Liver (tissue), 8 donors: ENCODE measurements at regions not wholly inside any gene's neighbourhood (a gene's known extent, or its start where the extent isn't known, plus 50 kb on each side); places are given as distances from the start of the nearest gene placed in this dataset.

ENCODE experiments used
- DNase-seq: peaks from one replicate; pipeline ENCODE4 v3.0.0-alpha.2; 2017; ENCODE audit warnings: low spot score
- H3K27ac ChIP-seq, 2 donors: one replicate each; pipeline ENCODE4 v1.7.0; 2013; ENCODE audit warnings: inconsistent platforms in 2 of 2, low read length in 2 of 2, control low read depth in 1 of 2, low read depth in 1 of 2, mild to moderate bottlenecking in 1 of 2
- H3K27me3 ChIP-seq, 4 donors: one replicate each; pipeline versions ENCODE4 v1.6.1 to v1.7.0; 2013; ENCODE audit warnings: low read length in 3 of 4, inconsistent platforms in 1 of 4, mild to moderate bottlenecking in 1 of 4, moderate library complexity in 1 of 4; ENCODE audit not compliant: control insufficient read depth in 4 of 4, insufficient read depth in 4 of 4
- H3K36me3 ChIP-seq, 4 donors: one replicate each; pipeline versions ENCODE4 v1.6.1 to v1.7.0; 2013; ENCODE audit warnings: low read length in 3 of 4, mild to moderate bottlenecking in 3 of 4, low read depth in 1 of 4, moderate library complexity in 1 of 4; ENCODE audit not compliant: control insufficient read depth in 4 of 4, insufficient read depth in 3 of 4
- H3K4me1 ChIP-seq, 4 donors: one replicate each; pipeline versions ENCODE4 v1.6.1 to v1.7.0; 2013; ENCODE audit warnings: low read length in 3 of 4, mild to moderate bottlenecking in 3 of 4, moderate library complexity in 1 of 4; ENCODE audit not compliant: control insufficient read depth in 4 of 4, insufficient read depth in 4 of 4
- H3K4me3 ChIP-seq, 3 donors: one replicate each; pipeline versions ENCODE4 v1.6.1 to v1.7.0; 2013; ENCODE audit warnings: low read length in 3 of 3, control low read depth in 1 of 3, low read depth in 1 of 3, mild to moderate bottlenecking in 1 of 3
- H3K9ac ChIP-seq, 2 donors: one replicate each; pipeline ENCODE4 v1.7.0; 2013; ENCODE audit warnings: low read length in 2 of 2, mild to moderate bottlenecking in 2 of 2, moderate library complexity in 2 of 2, control low read depth in 1 of 2, low read depth in 1 of 2
- H3K9me3 ChIP-seq, 4 donors: one replicate each; pipeline versions ENCODE4 v1.6.1 to v1.7.0; 2013; ENCODE audit warnings: low read length in 3 of 4; ENCODE audit not compliant: control insufficient read depth in 4 of 4
- EGR1 ChIP-seq, 2 donors: IDR thresholded peaks; 2 replicates each; pipeline ENCODE4 v1.6.1; 2016 to 2018; ENCODE audit warnings: antibody characterized with exemption in 2 of 2, low read depth in 2 of 2
- FOXA1 ChIP-seq: IDR thresholded peaks from 2 replicates; pipeline ENCODE4 v1.6.1; 2016; ENCODE audit warnings: antibody characterized with exemption
- FOXA2 ChIP-seq: IDR thresholded peaks from 2 replicates; pipeline ENCODE4 v1.6.1; 2016; ENCODE audit warnings: antibody characterized with exemption
- GABPA ChIP-seq, 2 donors: IDR thresholded peaks in 1 of 2; conservative IDR thresholded peaks in 1 of 2; 2 replicates each; pipeline ENCODE4 v1.6.1; 2016; ENCODE audit warnings: antibody characterized with exemption in 2 of 2, mild to moderate bottlenecking in 1 of 2, moderate library complexity in 1 of 2
- HNF4A ChIP-seq, 2 donors: conservative IDR thresholded peaks; 2 replicates each; pipeline ENCODE4 v1.6.1; 2016; ENCODE audit warnings: antibody characterized with exemption in 2 of 2, mild to moderate bottlenecking in 2 of 2
- HNF4G ChIP-seq: IDR thresholded peaks from 2 replicates; pipeline ENCODE4 v1.6.1; 2016; ENCODE audit warnings: antibody characterized with exemption
- JUND ChIP-seq, 2 donors: IDR thresholded peaks; 2 replicates each; pipeline ENCODE4 v1.6.1; 2016; ENCODE audit warnings: antibody characterized with exemption in 2 of 2
- NR2F2 ChIP-seq: IDR thresholded peaks from 2 replicates; pipeline ENCODE4 v1.6.1; 2016; ENCODE audit warnings: antibody characterized with exemption
- RAD21 ChIP-seq, 2 donors: IDR thresholded peaks; 2 replicates each; pipeline ENCODE4 v1.6.1; 2016; ENCODE audit warnings: antibody characterized with exemption in 2 of 2, mild to moderate bottlenecking in 2 of 2
- RXRA ChIP-seq, 2 donors: IDR thresholded peaks; 2 replicates each; pipeline ENCODE4 v1.6.1; 2017 to 2018; ENCODE audit warnings: antibody characterized with exemption in 2 of 2, mild to moderate bottlenecking in 1 of 2
- YY1 ChIP-seq: IDR thresholded peaks from 2 replicates; pipeline ENCODE4 v1.6.1; 2016; ENCODE audit warnings: antibody characterized with exemption, mild to moderate bottlenecking
- WGBS: extraction: QIAGEN DNeasy Blood & Tissue Kit; methylation state at CpG from one replicate; pipeline ENCODE4 v1.1.7; 2013; 5-methylcytosine and 5-hydroxymethylcytosine counted together
- TF ChIP-seq, protein P1 (sequence below): IDR thresholded peaks from 2 replicates; pipeline ENCODE4 v1.6.1; 2016; ENCODE audit warnings: antibody characterized with exemption, mild to moderate bottlenecking
- TF ChIP-seq, protein P2 (sequence below): IDR thresholded peaks from 2 replicates; pipeline ENCODE4 v1.6.1; 2016; ENCODE audit warnings: antibody characterized with exemption
- TF ChIP-seq, protein P3 (sequence below): fragments of 150-350 bp; IDR thresholded peaks from 2 replicates; pipeline ENCODE4 v1.5.1; 2017; ENCODE audit warnings: improper control_type of control experiment, low read depth, low read length; ENCODE audit not compliant: missing input control
- TF ChIP-seq, protein P4 (sequence below): IDR thresholded peaks from 2 replicates; pipeline ENCODE4 v1.6.1; 2016; ENCODE audit warnings: antibody characterized with exemption
- donor health status: healthy.
- donor health status: healthy.
- donor health status: healthy.
- donor health status: healthy.
- donor health status: healthy.

DNA sequence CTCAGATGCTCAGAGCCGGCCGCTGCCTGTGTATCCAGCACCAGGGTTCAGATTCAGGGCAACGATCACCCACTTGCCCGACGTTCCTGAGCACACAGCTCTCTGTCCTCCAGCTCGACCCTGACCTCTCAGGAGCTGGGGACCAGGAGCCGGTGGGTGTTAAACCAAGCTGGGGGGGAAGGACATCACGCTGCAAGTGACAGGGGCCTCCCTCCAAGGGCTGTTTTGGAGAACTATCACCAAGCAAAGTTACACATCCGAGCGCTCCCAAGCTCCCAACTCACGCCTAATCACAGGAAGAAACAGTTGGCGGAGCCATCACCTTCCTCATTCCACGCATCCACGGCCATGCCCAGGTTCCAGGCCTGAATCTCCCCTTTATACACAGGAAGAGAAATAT lies 51.5 kb upstream of the ZNF354A start:
- no peaks in the 10 kb centered on the region for H3K36me3 ChIP-seq
- H3K27ac ChIP-seq, result no peak overlapping the region
- H3K4me1 ChIP-seq, result no peaks in the 10 kb centered on the region
- no peak overlapping the region for H3K9ac ChIP-seq
- H3K4me3 ChIP-seq, result no peak overlapping the region
- H3K9me3 ChIP-seq, result peaks cover 0 to 7% (median 0%) of the 10 kb centered on the region in 4 donors
- no peaks in the 10 kb centered on the region for H3K27me3 ChIP-seq
- 66% methylated on average over 14 of the region's 14 CpGs for WGBS
- TF ChIP-seq RAD21 (IDR thresholded peaks at IDR 0.05), result no peak
- no peak for TF ChIP-seq YY1
- no peak for TF ChIP-seq HNF4G
- TF ChIP-seq, protein P1, sequence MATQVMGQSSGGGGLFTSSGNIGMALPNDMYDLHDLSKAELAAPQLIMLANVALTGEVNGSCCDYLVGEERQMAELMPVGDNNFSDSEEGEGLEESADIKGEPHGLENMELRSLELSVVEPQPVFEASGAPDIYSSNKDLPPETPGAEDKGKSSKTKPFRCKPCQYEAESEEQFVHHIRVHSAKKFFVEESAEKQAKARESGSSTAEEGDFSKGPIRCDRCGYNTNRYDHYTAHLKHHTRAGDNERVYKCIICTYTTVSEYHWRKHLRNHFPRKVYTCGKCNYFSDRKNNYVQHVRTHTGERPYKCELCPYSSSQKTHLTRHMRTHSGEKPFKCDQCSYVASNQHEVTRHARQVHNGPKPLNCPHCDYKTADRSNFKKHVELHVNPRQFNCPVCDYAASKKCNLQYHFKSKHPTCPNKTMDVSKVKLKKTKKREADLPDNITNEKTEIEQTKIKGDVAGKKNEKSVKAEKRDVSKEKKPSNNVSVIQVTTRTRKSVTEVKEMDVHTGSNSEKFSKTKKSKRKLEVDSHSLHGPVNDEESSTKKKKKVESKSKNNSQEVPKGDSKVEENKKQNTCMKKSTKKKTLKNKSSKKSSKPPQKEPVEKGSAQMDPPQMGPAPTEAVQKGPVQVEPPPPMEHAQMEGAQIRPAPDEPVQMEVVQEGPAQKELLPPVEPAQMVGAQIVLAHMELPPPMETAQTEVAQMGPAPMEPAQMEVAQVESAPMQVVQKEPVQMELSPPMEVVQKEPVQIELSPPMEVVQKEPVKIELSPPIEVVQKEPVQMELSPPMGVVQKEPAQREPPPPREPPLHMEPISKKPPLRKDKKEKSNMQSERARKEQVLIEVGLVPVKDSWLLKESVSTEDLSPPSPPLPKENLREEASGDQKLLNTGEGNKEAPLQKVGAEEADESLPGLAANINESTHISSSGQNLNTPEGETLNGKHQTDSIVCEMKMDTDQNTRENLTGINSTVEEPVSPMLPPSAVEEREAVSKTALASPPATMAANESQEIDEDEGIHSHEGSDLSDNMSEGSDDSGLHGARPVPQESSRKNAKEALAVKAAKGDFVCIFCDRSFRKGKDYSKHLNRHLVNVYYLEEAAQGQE, result no peak
- no peak for TF ChIP-seq JUND (IDR thresholded peaks at IDR 0.05)
- no peak for TF ChIP-seq EGR1 (IDR thresholded peaks at IDR 0.05; ENCODE audit: low read depth in 2 of 2)
- TF ChIP-seq, protein P2, sequence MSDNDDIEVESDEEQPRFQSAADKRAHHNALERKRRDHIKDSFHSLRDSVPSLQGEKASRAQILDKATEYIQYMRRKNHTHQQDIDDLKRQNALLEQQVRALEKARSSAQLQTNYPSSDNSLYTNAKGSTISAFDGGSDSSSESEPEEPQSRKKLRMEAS, result no peak
- TF ChIP-seq, protein P3, sequence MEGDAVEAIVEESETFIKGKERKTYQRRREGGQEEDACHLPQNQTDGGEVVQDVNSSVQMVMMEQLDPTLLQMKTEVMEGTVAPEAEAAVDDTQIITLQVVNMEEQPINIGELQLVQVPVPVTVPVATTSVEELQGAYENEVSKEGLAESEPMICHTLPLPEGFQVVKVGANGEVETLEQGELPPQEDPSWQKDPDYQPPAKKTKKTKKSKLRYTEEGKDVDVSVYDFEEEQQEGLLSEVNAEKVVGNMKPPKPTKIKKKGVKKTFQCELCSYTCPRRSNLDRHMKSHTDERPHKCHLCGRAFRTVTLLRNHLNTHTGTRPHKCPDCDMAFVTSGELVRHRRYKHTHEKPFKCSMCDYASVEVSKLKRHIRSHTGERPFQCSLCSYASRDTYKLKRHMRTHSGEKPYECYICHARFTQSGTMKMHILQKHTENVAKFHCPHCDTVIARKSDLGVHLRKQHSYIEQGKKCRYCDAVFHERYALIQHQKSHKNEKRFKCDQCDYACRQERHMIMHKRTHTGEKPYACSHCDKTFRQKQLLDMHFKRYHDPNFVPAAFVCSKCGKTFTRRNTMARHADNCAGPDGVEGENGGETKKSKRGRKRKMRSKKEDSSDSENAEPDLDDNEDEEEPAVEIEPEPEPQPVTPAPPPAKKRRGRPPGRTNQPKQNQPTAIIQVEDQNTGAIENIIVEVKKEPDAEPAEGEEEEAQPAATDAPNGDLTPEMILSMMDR, result no peak
- TF ChIP-seq GABPA (IDR thresholded peaks at IDR 0.05 in 1 of 2, conservative IDR thresholded peaks at IDR 0.05 in 1 of 2), result no peak
- TF ChIP-seq, protein P4, sequence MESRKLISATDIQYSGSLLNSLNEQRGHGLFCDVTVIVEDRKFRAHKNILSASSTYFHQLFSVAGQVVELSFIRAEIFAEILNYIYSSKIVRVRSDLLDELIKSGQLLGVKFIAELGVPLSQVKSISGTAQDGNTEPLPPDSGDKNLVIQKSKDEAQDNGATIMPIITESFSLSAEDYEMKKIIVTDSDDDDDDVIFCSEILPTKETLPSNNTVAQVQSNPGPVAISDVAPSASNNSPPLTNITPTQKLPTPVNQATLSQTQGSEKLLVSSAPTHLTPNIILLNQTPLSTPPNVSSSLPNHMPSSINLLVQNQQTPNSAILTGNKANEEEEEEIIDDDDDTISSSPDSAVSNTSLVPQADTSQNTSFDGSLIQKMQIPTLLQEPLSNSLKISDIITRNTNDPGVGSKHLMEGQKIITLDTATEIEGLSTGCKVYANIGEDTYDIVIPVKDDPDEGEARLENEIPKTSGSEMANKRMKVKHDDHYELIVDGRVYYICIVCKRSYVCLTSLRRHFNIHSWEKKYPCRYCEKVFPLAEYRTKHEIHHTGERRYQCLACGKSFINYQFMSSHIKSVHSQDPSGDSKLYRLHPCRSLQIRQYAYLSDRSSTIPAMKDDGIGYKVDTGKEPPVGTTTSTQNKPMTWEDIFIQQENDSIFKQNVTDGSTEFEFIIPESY, result no peak
- no peak for TF ChIP-seq FOXA1
- TF ChIP-seq RXRA (IDR thresholded peaks at IDR 0.05), result no peak
- TF ChIP-seq HNF4A (conservative IDR thresholded peaks at IDR 0.05), result no peak
- no peak for DNase-seq

DNA sequence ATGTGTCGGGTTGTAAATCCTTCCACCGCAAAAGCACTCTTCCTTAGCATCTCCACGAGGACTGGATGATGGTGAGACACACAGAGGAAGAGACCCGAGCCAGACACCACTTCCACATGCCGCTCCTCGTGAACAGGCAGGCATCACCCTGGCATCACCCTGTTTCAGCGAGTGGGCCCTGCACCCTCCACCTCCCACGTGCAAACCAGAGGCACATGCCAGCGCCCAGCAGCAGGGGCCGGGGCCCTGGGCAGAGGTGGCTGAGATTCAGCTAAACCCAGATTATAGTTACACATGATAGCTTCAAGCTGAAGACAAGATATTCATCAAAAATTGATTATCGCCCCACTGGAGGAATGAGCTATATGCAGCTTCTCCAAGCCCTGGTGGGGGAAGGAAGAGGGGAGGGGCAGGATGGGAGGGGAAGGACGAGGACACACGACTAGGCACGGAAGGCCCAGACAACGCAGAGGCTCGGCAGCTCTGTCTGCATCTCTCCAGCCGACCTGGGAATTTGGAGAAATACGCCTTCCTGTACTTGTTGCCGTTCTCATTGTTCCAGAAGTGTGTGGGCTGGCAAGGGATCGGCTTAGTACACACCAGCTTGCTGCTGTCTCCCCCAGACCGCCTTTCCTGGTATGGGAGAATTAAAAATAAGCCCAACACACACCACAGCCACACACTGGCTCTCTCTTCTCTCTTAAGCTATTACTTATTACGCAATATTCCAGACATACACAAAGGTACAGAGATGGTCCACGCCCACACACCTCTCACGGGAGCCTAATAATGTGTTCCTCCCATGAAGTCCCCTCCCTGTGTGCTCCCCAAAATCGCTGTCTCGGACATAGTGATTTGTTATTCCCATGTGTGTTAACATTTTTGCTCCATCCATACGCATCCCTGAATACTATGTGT lies 50.4 kb upstream of the ZNF354A start:
- Histone ChIP-seq H3K4me1 (no peaks in the 10 kb centered on the region), H3K4me3 (no peak overlapping the region), H3K9ac (no peak overlapping the region), H3K9me3 (peaks cover 0 to 8% (median 0%) of the 10 kb centered on the region in 4 donors), H3K27me3 (no peaks in the 10 kb centered on the region), H3K36me3 (no peaks in the 10 kb centered on the region), H3K27ac (no peak overlapping the region)
- TF ChIP-seq EGR1 (IDR thresholded peaks at IDR 0.05; ENCODE audit: low read depth in 2 of 2) (no peak), FOXA2 (no peak), HNF4A (conservative IDR thresholded peaks at IDR 0.05) (no peak), NR2F2 (no peak), YY1 (no peak), RAD21 (IDR thresholded peaks at IDR 0.05) (no peak), RXRA (IDR thresholded peaks at IDR 0.05) (no peak), GABPA (IDR thresholded peaks at IDR 0.05 in 1 of 2, conservative IDR thresholded peaks at IDR 0.05 in 1 of 2) (no peak)
- TF ChIP-seq, protein P2, result no peak
- TF ChIP-seq, protein P3, result no peak
- no peak for DNase-seq
- WGBS, result 82% methylated on average over 27 of the region's 27 CpGs
